Skeletal muscle tissue (tissue), 3 donors: ENCODE measurements at regions not wholly inside any gene's neighbourhood (a gene's known extent, or its start where the extent isn't known, plus 50 kb on each side); places are given as distances from the start of the nearest gene placed in this dataset.
A peak's percentile ranks its signal among the peaks of the same experiment; 100 is the strongest.

Experiments used
- H3K27ac ChIP-seq: one replicate; pipeline ENCODE4 v1.7.0; 2013; ENCODE audit warnings: mild to moderate bottlenecking, low read depth, low read length, inconsistent platforms
- H3K27me3 ChIP-seq, 3 donors: one replicate each; pipeline ENCODE4 v1.7.0; 2013; ENCODE audit warnings: low read length in 3 of 3; ENCODE audit not compliant: control insufficient read depth in 3 of 3, insufficient read depth in 3 of 3
- H3K36me3 ChIP-seq, 3 donors: one replicate each; pipeline ENCODE4 v1.7.0; 2013; ENCODE audit warnings: low read length in 3 of 3; ENCODE audit not compliant: control insufficient read depth in 3 of 3, insufficient read depth in 3 of 3
- H3K4me1 ChIP-seq, 3 donors: one replicate each; pipeline ENCODE4 v1.7.0; 2013; ENCODE audit warnings: low read length in 3 of 3, mild to moderate bottlenecking in 3 of 3; ENCODE audit not compliant: control insufficient read depth in 3 of 3, insufficient read depth in 3 of 3
- H3K4me3 ChIP-seq, 3 donors: one replicate each; pipeline ENCODE4 v1.7.0; 2013; ENCODE audit warnings: low read length in 3 of 3
- H3K9ac ChIP-seq, 3 donors: one replicate each; pipeline ENCODE4 v1.7.0; 2013; ENCODE audit warnings: low read length in 3 of 3, mild to moderate bottlenecking in 3 of 3, moderate library complexity in 2 of 3, low read depth in 1 of 3
- H3K9me3 ChIP-seq, 3 donors: one replicate each; pipeline ENCODE4 v1.7.0; 2013; ENCODE audit warnings: low read length in 3 of 3; ENCODE audit not compliant: control insufficient read depth in 3 of 3
- donor health status: Osteomylitis.

DNA sequence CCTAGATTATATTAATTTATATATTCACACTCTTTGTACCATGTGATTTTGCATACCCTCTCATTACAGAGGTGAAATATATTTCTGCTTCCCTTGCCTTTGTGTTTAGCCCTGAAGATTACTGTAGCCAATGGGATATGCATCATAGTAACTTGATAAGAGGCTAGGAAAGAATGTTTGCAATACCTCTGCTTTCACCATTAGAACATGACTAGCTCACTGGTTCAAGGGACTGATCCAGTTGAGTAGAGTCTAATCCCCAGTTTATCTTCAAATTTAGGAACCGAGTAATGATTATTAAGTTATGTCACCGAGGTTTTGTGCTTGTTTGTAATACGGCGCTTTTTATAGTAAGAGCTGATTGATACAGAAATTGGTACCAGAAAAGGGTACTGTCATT, 552.6 kb upstream of the GJE1 start:
- Histone ChIP-seq H3K4me1 (no peaks in the 10 kb centered on the region), H3K4me3 (no peak overlapping the region), H3K27me3 (no peaks in the 10 kb centered on the region), H3K36me3 (no peaks in the 10 kb centered on the region), H3K9ac (no peak overlapping the region), H3K27ac (no peak overlapping the region), H3K9me3 (no peaks in the 10 kb centered on the region)

DNA sequence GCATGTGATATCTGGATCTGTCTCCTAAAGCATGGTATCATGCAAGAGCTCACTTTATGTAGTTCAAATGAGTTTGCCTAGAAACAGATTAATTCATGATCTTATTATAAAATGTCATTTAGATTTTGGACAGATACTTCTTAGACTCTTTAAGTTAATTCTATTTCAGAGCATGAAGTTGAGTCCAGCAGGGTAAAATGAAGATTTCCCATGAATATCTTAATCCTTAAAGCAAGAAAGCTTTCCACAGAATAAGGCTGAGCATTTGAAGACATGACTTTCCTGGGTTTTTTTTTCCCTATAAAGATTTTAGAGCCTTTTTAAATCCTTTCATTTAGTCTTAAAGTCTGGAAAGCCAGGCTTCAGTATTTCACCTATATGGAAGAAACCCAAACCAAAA, 556.0 kb upstream of the GJE1 start:
- Histone ChIP-seq H3K27me3 (no peaks in the 10 kb centered on the region), H3K4me1 (no peaks in the 10 kb centered on the region), H3K4me3 (no peak overlapping the region), H3K36me3 (no peaks in the 10 kb centered on the region), H3K27ac (no peak overlapping the region), H3K9me3 (no peaks in the 10 kb centered on the region), H3K9ac (no peak overlapping the region)

DNA sequence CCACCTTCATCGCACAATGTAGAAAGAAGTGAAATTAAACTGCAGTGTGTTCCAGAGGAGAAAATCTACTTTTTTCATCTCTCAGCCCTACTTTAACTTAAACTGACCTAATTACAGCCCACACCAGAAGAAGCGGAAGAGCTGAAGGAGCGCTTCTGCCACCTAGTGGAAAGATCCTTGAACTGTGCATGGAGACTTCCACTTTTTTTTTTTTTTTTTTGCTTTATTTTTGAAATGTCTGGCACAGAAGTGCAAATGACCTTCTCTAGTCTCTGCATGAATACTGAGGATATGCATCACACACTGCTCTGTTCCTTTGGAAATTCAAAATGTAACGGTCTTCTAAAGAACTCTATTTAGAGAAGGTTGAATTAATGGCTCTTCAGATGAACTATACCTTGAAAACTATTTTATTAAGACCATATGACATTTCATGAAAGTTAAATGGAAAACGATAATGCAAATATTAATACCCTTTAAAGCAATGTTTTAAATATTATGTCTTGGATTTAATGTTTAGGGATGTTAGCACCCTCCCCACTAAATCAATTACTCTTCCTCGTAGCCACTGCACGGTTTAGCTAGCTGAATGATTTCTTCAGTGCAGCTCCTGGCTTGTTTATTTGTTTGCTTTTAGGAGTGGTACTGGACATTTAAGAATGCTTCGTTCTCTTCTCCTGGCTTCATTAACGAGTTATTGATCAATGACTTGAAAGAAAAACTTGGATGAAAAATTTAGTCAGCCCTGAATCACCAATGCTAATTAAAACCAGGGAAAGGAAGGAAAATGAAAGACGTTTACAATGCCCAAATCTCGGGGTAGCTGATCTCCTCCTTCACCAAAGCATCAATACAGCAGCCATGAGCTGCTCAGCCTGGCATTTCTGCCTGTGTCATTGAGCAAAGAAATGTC, 569.6 kb upstream of the GJE1 start:
- Histone ChIP-seq H3K9ac (peak overlapping the region; percentile 47 to 72 (median 50)), H3K27me3 (no peaks in the 10 kb centered on the region), H3K4me1 (peaks cover 0 to 6% (median 6%) of the 10 kb centered on the region in 3 donors), H3K27ac (peak overlapping the region; percentile 42), H3K4me3 (peak overlapping the region; percentile 2 to 68 (median 38)), H3K9me3 (no peaks in the 10 kb centered on the region), H3K36me3 (no peaks in the 10 kb centered on the region)

DNA sequence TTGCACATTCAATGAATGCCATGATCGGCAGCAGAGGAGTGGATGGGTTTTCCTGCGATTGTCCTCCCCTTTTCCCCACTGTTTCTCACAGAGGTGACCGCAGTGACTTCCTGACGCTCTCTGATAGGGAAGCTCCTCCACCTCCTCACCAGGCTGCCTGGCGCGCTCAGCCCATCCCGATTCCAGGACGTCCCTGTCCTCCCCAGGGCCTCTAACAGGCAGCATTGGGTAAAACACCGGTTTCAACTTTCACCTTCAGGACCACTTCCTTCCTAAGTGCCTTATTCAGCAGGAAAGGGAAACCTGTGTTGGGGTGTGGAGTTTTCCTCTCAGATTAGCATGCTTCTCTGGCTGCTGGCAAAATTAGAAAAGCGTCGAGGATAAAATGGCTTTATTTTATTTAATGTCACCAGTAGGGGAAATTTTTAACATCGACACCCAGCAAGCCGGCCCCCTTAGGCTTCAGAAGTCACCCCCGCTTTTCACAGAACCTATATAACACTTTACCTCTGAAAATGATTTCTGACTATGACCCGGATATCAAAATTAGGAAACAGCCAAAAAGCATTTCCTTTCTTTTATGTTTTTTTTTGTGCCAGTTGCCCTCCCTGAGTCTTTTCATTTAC, 570.4 kb upstream of the GJE1 start:
- Histone ChIP-seq H3K9ac (peak overlapping the region; percentile 50 to 72 (median 68)), H3K9me3 (no peaks in the 10 kb centered on the region), H3K27ac (peak overlapping the region; percentile 42), H3K4me1 (peaks cover 0 to 6% (median 6%) of the 10 kb centered on the region in 3 donors), H3K4me3 (peak overlapping the region; percentile 35 to 68 (median 68)), H3K27me3 (no peaks in the 10 kb centered on the region), H3K36me3 (no peaks in the 10 kb centered on the region)

DNA sequence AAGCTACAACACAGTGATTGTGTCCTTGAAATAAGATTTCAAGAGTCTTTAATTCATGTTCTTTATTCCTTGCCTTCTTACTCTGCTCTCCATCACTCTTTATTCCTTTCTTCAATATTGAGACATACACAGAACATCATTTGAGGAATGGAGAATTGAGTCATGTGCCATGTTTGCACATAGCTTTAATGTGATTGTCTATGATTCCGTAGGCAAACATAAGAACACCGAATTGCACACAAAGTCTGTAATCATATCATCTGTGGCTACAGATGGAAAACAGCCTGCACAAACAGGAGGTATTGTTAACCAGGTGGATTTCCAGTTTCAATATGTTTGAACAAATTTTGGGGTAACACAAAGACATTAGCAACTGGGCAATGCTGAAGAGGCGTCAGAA, 571.6 kb upstream of the GJE1 start:
- Histone ChIP-seq H3K36me3 (no peaks in the 10 kb centered on the region), H3K27me3 (no peaks in the 10 kb centered on the region), H3K9ac (no peak overlapping the region), H3K4me3 (no peak overlapping the region), H3K4me1 (peaks cover 0 to 6% (median 6%) of the 10 kb centered on the region in 3 donors), H3K9me3 (no peaks in the 10 kb centered on the region), H3K27ac (no peak overlapping the region)

DNA sequence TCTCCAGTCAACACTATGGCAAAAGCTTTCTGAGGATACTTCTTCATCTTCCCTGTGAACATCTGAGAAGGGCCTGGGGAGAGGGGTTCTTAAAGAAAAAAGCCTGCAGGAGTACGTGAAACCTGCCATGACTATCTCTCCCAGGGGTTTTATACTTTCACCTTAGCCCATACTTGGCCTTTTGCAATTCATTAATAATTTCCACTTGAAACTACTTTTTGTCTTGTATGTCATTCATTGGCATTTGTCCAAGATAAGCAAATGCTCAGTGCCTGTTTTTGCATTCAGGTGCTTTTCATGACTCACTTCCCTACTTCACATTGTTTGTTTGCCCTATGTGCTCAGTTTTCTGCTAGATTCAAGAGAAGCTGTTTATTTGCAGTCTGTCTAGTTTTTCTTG, 580.3 kb upstream of the GJE1 start:
- Histone ChIP-seq H3K27ac (peak overlapping the region; percentile 20), H3K9me3 (no peaks in the 10 kb centered on the region), H3K27me3 (no peaks in the 10 kb centered on the region), H3K36me3 (no peaks in the 10 kb centered on the region), H3K4me3 (no peak overlapping the region), H3K9ac (no peak overlapping the region), H3K4me1 (no peaks in the 10 kb centered on the region)

DNA sequence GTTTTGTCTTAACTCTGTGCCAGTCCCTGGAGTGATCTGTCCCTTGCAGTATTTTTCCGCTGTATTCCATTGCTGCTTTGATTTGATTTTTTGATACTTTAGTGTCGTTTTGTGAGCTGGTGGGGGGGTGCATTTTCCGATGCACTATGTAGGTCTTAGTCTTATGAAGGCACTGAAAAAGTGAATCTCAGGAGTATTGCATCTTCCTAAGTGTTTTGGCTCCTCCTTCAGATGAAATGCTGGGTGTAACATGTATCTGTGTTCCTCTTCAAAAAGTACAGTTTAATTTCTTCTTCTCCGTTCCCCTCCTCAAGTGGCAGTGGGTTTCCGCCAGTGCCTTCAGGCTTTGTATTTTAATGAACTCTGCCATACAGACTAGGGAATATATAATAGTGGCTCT, 580.7 kb upstream of the GJE1 start:
- Histone ChIP-seq H3K36me3 (no peaks in the 10 kb centered on the region), H3K27me3 (no peaks in the 10 kb centered on the region), H3K4me1 (no peaks in the 10 kb centered on the region), H3K9me3 (no peaks in the 10 kb centered on the region), H3K9ac (no peak overlapping the region), H3K27ac (peak overlapping the region; percentile 20), H3K4me3 (no peak overlapping the region)

DNA sequence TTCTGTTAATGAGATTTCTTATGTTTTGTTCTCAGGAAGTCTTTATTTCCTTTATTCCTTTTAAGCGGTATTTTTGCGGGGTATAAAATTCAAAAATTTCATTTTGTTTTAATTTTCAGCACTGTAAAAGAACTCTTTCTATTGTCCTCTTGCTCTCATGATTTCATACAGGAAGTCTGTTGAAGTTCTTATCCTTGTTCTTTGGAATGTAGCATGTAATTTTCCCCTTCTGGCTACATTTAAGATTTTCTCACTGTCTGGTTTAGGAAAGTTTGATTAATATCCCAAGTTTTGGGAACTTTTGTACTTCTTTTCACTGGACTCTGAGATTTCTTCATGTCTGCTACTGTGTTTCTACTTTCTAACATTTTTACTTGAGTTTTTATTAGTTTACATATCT, 581.4 kb upstream of the GJE1 start:
- Histone ChIP-seq H3K9ac (no peak overlapping the region), H3K4me1 (no peaks in the 10 kb centered on the region), H3K36me3 (no peaks in the 10 kb centered on the region), H3K27me3 (no peaks in the 10 kb centered on the region), H3K9me3 (peaks cover 0 to 2% (median 0%) of the 10 kb centered on the region in 3 donors), H3K4me3 (no peak overlapping the region), H3K27ac (no peak overlapping the region)

DNA sequence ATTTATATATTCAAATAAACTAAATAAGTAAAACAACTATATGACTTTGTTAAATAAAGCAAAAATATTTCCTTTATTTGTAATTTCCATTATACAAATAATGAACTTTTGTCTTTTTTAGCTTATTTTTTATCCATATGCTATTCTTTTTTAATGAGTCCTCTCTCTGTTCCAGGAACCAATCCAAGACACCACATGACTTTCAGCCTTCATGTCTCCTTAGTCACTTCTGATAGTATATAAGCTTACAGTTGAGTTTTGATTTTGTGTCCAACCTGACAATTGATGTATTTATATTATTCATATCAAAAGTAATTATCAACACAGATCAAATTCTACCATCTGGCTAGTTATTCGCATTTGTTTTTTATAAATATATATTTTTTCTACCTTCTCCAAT, 582.3 kb upstream of the GJE1 start:
- Histone ChIP-seq H3K9me3 (peaks cover 0 to 2% (median 0%) of the 10 kb centered on the region in 3 donors), H3K27me3 (no peaks in the 10 kb centered on the region), H3K9ac (no peak overlapping the region), H3K4me3 (no peak overlapping the region), H3K4me1 (no peaks in the 10 kb centered on the region), H3K27ac (no peak overlapping the region), H3K36me3 (no peaks in the 10 kb centered on the region)

DNA sequence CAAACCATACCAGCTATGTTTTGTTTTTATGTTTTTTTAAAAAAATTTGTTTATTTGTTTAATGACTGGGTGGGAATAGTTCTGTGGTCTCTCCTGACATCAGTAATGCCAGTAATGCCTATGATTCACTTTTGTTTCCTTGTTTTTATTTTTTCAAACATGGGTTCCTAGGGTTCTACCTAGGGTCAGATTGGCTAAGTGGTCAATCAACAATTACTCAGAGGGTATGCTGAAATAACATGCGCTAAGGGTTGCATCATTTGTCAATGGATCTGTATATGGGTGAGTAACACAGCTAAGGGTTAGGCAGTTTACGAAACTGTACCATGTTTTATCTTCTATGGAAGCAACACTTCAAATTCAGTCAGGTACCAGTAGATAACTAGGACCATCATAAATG, 583.8 kb upstream of the GJE1 start:
- H3K4me1 ChIP-seq: no peaks in the 10 kb centered on the region
- no peak overlapping the region for H3K9ac ChIP-seq
- peaks cover 0 to 2% (median 0%) of the 10 kb centered on the region in 3 donors for H3K9me3 ChIP-seq

More for the DNA sequence above, 583.8 kb upstream of the GJE1 start:
- Histone ChIP-seq H3K27me3 (no peaks in the 10 kb centered on the region), H3K36me3 (no peaks in the 10 kb centered on the region), H3K4me3 (no peak overlapping the region), H3K27ac (no peak overlapping the region)
